GM19372 (cell line): ENCODE measurements at regions not wholly inside any gene's neighbourhood (a gene's known extent, or its start where the extent isn't known, plus 50 kb on each side); places are given as distances from the start of the nearest gene placed in this dataset.
"Not testable (repeated sequence)": the region's sequence is repeated elsewhere in the genome, so short reads cannot be mapped to it uniquely, and the experiment has no call there.

Experiments
- ATAC-seq: cut with Tn5 transposase; IDR thresholded peaks from one replicate; pipeline ENCODE4 v1.9.1; 2021; ENCODE audit warnings: mild to moderate bottlenecking, low read depth, moderate library complexity; ENCODE audit not compliant: unreplicated experiment

DNA sequence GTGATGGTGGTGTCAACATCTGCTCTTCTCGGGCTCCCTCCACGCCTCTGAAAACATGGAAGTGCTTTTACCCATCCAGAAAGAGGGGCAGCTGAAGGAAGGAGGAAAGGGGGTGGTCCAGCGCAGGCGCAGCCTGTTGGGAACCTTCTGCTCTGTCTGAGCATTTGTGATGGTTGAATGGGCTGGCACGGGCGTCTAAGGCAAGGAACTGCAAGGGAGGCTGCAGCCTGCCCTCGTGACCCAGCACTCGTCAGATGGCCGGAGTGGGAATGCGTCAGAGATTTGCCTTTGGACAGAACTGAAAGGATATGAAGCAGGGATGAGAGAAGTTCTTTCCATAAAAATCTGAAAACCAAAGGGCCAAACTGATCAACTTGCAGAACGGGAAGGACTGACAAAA lies 62.3 kb upstream of the PLGLB2 start:
- ATAC-seq, result not testable (repeated sequence)

DNA sequence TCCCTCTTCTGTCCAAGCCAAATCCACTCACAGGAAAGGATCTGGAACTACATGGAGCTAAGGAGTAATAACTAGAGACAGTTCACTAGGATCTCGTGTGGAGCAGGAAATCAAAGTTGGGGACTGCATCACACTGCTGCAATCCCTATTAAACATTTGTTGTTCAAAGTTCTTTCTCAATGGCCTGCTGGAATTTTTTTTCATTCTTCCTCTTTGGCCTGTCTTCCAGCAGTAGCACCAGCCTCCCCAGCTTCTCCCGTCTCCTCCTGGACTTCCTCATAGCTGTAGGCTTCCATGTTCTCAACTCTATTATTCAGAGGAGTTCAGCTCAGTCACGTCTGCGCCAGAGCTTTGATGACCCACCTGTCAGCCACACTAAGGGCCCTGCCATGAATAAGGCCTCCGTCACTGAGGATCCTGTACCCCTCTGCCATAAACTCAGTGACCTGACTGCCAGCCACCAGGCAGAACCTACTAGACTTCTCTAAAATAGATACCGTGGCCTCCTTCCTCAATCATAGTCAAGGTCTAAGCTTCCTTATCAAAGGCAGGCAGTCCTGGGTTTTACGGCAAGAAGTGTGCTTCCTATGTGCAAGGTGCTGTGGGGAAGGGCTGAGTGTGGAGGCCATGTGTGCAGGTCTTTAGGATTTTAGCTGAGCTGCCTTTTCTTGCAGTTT lies 60.9 kb upstream of the PLGLB2 start:
- not testable (repeated sequence) for ATAC-seq

DNA sequence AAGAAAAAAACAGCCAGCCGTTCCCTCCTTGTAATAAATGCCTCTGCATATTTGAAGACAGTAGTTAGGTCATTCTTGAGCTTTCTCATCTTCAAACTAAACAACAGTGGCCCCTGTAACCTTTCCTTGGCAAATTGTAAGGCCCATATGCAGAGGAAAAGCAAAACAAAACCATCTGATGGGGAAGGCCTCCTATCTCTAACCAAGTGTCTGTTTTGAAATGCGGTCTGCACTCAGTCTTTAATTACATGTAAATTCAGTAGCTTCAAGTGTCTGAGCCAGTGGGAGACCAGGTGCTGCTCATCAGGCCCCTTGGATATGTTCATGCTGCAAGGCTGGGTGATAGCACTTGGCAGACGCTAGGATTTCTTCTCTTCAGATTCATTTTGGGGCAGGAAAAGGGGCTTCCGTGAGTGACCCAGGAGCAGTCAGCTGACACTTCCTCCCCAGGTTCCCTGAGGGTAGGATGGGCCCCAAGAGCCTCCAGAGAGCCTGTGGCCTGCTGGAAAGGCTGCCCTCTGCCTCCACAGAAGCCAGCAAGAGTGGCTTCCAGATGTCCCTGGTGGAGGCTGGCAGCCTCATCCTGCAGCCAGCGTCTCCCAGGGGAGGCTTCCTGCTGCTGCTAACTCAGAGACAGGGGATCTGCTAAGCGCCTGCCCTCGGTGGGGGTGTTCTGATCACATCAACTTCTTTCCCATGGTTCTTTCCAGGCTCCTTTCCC lies 60.2 kb upstream of the PLGLB2 start:
- not testable (repeated sequence) for ATAC-seq

DNA sequence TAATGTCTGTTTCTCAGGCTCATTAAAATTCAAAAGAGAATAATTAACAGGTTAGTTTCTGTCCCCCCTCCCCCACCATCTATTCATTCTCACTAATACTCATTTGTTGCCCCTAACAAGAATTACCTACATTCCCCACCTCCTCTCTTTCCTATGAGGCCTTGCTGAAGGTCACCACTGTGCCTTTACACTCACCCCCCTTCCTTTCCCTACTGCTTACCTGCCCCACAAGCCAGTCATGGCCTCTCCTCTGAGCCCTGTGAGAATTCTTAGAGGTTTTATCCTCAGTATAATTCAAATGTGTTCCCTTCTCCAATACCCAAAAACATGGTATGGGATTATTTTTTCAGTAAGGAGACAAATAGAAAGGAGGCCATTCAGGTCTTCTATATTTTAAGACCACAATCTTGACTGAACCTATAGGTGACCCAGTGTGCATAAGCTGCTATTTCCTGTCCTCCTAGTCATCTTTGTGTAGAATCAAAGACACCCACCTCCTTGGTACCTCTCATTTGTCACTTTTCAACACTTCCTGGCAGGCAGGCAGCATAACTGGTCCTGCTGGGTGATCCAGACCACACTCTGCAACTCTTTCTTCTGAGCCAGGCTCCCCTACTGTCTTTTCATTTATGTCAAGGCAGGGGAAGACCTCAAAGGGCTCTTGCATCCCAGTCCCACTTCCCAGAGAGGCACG lies 55.8 kb upstream of the PLGLB2 start:
- not testable (repeated sequence) for ATAC-seq

DNA sequence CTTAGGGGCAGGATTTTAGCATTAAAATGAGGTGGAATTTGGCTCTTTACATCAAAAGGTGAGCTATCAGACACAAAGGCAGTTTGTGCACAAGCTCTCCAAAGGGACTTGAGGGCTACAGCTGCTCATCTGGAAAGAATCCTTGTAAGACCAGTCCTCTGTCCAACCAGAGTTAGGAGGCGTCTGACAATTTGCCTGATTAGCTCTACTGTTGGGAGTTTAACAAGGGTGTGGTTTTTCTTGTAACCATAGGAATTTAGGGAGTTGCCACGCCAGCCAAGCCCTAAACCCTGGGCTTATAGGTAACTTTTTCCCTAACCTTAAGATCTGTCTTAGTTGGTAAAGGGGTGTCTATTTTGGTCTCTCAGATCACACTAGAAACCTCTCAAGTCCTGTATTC lies 55.0 kb upstream of the PLGLB2 start:
- ATAC-seq, result not testable (repeated sequence)

DNA sequence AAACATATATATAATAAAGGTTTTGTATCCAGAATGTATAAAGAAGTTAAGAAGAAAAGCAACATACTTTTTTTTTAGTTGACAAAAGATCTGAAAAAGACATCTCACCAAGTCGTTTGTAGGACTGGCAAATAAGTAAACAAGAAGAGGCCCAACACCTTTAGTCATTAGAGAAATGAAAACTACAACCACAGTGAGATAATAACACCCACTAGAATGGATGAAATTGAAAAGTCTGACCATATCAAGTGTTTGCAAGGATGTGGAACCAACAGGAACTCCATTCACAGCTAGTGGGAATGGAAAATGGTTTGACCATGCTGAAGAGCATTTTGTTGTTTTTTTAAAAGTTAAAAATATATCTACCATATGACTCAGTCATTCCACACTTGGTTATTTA lies 54.0 kb upstream of the PLGLB2 start:
- not testable (repeated sequence) for ATAC-seq

DNA sequence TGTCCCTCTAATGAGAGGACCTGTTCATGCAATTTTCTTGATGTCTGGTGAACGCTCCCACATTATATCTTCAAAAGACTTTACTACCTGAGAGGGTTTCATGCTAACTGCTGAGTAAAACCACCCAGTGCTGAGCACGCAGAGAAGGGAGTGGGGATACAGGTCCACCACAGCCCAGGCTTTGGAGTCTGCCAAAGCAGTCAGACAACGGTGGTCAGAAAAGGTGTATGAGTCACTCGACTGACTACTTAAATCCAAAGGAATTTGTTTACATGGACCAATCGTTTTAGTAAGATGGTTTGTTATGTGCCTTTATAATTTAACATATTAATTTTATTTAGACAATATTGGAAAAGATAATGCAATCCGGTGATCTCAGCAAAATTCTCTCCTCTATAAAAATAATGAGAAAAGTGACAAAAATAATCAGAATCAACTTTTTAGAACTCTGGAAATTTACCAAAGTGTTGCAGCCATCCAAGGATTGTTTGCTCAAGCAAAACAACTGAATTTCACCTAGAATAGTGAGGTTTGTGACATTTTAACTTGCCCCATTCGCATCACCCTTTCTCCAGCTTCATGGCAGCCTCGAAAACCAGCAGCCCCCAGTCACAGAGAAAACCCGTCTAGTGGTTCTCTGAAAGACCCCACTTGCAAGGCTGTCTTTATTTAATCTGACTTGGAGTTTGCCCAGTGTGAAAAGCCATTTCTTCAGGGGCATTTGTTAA lies 52.1 kb upstream of the PLGLB2 start:
- ATAC-seq, result not testable (repeated sequence)
